HL-60 (cell line): ENCODE measurements at regions not wholly inside any gene's neighbourhood (a gene's known extent, or its start where the extent isn't known, plus 50 kb on each side); places are given as distances from the start of the nearest gene placed in this dataset.

Experiments used
- DNase-seq, 2 experiments: peaks; one replicate each; pipeline ENCODE4 v3.0.0-alpha.2; 2010 to 2020; ENCODE audit warnings: low read depth in 1 of 2, low spot score in 1 of 2
- H3K27ac ChIP-seq: fragments of 250-450 bp; sonication (Bioruptor Pico); replicated peaks from 2 replicates; pipeline ENCODE4 v1.5.1; 2020; ENCODE audit warnings: mild to moderate bottlenecking, moderate library complexity
- H3K27me3 ChIP-seq: fragments of 250-450 bp; sonication (Bioruptor Pico); 2 replicates; pipeline ENCODE4 v1.5.1; 2021; ENCODE audit warnings: mild to moderate bottlenecking, moderate library complexity; ENCODE audit not compliant: insufficient read depth, poor library complexity, severe bottlenecking
- H3K4me3 ChIP-seq: replicated peaks from 2 replicates; pipeline ENCODE4 v1.5.1; 2011; ENCODE audit warnings: mild to moderate bottlenecking, control low read depth, low read length; ENCODE audit not compliant: insufficient read depth
- CTCF ChIP-seq: IDR thresholded peaks from one replicate; pipeline ENCODE4 v1.5.1; 2011; ENCODE audit warnings: low read length, control low read depth, inconsistent platforms; ENCODE audit not compliant: insufficient read depth
- GABPA ChIP-seq: IDR thresholded peaks from 2 replicates; pipeline ENCODE4 v1.6.1; 2012; ENCODE audit warnings: low read depth
- POLR2AphosphoS5 ChIP-seq: IDR thresholded peaks from 2 replicates; pipeline ENCODE4 v1.6.1; 2012; ENCODE audit warnings: low read depth
- SPI1 ChIP-seq: IDR thresholded peaks from 2 replicates; pipeline ENCODE4 v1.6.1; 2012; ENCODE audit warnings: low read depth, mild to moderate bottlenecking, borderline replicate concordance
- TF ChIP-seq, protein P1 (sequence below): IDR thresholded peaks from 2 replicates; pipeline ENCODE4 v1.6.1; 2012; ENCODE audit warnings: low read depth; ENCODE audit not compliant: insufficient replicate concordance

GRCh38 chr2:189379731-189380261, 61.5 kb upstream of the WDR75 start:
- Histone ChIP-seq H3K4me3 (no peak overlapping the region), H3K27me3 (no peaks in the 10 kb centered on the region), H3K27ac (no peak overlapping the region)
- TF ChIP-seq CTCF: no peak
- no peak for TF ChIP-seq POLR2AphosphoS5
- TF ChIP-seq SPI1: no peak
- TF ChIP-seq, protein P1, sequence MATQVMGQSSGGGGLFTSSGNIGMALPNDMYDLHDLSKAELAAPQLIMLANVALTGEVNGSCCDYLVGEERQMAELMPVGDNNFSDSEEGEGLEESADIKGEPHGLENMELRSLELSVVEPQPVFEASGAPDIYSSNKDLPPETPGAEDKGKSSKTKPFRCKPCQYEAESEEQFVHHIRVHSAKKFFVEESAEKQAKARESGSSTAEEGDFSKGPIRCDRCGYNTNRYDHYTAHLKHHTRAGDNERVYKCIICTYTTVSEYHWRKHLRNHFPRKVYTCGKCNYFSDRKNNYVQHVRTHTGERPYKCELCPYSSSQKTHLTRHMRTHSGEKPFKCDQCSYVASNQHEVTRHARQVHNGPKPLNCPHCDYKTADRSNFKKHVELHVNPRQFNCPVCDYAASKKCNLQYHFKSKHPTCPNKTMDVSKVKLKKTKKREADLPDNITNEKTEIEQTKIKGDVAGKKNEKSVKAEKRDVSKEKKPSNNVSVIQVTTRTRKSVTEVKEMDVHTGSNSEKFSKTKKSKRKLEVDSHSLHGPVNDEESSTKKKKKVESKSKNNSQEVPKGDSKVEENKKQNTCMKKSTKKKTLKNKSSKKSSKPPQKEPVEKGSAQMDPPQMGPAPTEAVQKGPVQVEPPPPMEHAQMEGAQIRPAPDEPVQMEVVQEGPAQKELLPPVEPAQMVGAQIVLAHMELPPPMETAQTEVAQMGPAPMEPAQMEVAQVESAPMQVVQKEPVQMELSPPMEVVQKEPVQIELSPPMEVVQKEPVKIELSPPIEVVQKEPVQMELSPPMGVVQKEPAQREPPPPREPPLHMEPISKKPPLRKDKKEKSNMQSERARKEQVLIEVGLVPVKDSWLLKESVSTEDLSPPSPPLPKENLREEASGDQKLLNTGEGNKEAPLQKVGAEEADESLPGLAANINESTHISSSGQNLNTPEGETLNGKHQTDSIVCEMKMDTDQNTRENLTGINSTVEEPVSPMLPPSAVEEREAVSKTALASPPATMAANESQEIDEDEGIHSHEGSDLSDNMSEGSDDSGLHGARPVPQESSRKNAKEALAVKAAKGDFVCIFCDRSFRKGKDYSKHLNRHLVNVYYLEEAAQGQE: no peak
- no peak for TF ChIP-seq GABPA
- DNase-seq: no peak

DNA sequence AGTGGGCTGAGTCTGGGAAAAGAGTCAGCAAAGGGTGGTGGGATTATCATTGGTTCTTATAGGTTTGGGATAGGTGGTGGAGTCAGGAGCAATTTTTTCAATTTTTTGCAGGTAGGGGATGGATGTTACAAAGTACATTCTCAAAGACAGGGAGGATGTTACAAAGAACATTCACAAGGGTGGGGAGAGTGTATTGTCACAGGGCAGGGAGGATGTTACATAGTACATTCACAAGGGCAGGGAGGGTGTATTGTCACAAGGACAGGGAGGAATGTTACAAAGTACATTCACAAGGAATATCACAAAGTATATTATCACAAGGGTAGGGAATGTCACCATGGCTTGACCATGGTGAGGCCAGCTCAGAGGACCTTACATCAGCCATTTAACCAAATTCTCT, 58.6 kb upstream of the WDR75 start:
- TF ChIP-seq SPI1 (no peak), CTCF (no peak), POLR2AphosphoS5 (no peak), GABPA (no peak)
- TF ChIP-seq, protein P1: no peak
- no peaks in the 10 kb centered on the region for H3K27me3 ChIP-seq
- DNase-seq: no peak
- H3K4me3 ChIP-seq: no peak overlapping the region
- H3K27ac ChIP-seq: no peak overlapping the region

DNA sequence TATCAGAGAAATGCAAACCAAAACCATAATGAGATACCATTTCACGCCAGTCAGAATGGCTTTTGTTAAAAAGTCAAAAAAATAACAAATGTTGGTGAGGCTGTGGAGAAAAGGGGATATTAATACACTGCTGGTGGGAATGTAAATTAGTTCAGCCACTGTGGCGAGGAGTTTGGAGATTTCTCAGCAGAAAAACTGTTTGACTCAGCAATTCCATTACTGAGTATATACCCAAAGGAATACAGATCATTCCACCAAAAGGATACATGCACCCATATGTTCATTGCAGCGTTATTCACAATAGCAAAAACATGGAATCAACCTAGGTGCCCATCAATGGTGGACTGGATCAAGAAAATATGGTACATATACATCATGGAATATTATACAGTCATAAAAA, 54.5 kb upstream of the WDR75 start:
- H3K27me3 ChIP-seq: no peaks in the 10 kb centered on the region
- TF ChIP-seq GABPA (no peak), SPI1 (no peak), POLR2AphosphoS5 (no peak), CTCF (no peak)
- TF ChIP-seq, protein P1: no peak
- no peak overlapping the region for H3K4me3 ChIP-seq
- H3K27ac ChIP-seq: no peak overlapping the region
- no peak for DNase-seq
